ENCODE measurements at regions not wholly inside any gene's neighbourhood (a gene's known extent, or its start where the extent isn't known, plus 50 kb on each side); places are given as distances from the start of the nearest gene placed in this dataset.

DNA sequence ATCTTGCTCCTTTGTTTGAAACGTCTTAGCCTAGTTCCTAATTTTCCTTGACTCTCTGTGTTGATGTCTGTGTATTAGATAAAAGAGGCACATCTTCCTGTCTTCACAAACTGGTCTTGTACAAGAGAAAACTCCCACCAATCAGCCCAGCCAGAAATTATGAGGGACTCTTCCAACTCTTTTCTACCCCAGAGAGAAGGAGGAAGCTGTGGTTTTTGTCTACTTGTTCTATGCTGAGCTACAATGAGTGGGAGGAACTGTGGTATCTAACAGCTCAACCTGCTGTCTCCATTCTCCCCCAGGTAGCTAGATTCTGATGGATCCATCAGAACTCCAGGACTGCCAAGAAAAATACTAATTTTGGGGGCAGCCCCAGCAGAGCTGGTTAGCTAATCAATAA, 392.5 kb downstream of the HS3ST3B1 start:
- TF ChIP-seq, protein P1, sequence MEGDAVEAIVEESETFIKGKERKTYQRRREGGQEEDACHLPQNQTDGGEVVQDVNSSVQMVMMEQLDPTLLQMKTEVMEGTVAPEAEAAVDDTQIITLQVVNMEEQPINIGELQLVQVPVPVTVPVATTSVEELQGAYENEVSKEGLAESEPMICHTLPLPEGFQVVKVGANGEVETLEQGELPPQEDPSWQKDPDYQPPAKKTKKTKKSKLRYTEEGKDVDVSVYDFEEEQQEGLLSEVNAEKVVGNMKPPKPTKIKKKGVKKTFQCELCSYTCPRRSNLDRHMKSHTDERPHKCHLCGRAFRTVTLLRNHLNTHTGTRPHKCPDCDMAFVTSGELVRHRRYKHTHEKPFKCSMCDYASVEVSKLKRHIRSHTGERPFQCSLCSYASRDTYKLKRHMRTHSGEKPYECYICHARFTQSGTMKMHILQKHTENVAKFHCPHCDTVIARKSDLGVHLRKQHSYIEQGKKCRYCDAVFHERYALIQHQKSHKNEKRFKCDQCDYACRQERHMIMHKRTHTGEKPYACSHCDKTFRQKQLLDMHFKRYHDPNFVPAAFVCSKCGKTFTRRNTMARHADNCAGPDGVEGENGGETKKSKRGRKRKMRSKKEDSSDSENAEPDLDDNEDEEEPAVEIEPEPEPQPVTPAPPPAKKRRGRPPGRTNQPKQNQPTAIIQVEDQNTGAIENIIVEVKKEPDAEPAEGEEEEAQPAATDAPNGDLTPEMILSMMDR (IDR thresholded peaks at IDR 0.05): no peak
- TF ChIP-seq POLR2A (IDR thresholded peaks at IDR 0.05): no peak

Measured in right lobe of liver (tissue), 4 donors.